Loucy (cell line): ENCODE measurements at regions not wholly inside any gene's neighbourhood (a gene's known extent, or its start where the extent isn't known, plus 50 kb on each side); places are given as distances from the start of the nearest gene placed in this dataset.
"Not testable (repeated sequence)": the region's sequence is repeated elsewhere in the genome, so short reads cannot be mapped to it uniquely, and the experiment has no call there.

Experiments
- H2AFZ ChIP-seq: fragments of 200-600 bp; sonication (generic); 2 replicates; pipeline ENCODE4 v1.6.0; 2016; ENCODE audit warnings: antibody characterized with exemption, mild to moderate bottlenecking, low read length, moderate library complexity
- H3F3A ChIP-seq: fragments of 200-600 bp; 2 replicates; pipeline ENCODE4 v1.6.0; 2016; ENCODE audit warnings: antibody characterized with exemption, low read depth, mild to moderate bottlenecking
- H3K27me3 ChIP-seq: fragments of 200-600 bp; sonication (generic); 2 replicates; pipeline ENCODE4 v1.6.1; 2014; ENCODE audit warnings: low read length, mild to moderate bottlenecking; ENCODE audit not compliant: insufficient read depth, poor library complexity, severe bottlenecking
- H3K36me3 ChIP-seq: fragments of 200-600 bp; sonication (generic); 2 replicates; pipeline ENCODE4 v1.6.1; 2016; ENCODE audit warnings: low read length; ENCODE audit not compliant: insufficient read depth
- H3K4me1 ChIP-seq: fragments of 200-600 bp; sonication (generic); 2 replicates; pipeline ENCODE4 v1.5.1; 2014; ENCODE audit warnings: low read length, mild to moderate bottlenecking; ENCODE audit not compliant: insufficient read depth, poor library complexity, severe bottlenecking
- H3K4me2 ChIP-seq: fragments of 200-600 bp; sonication (generic); 2 replicates; pipeline ENCODE4 v1.6.0; 2014; ENCODE audit warnings: antibody characterized with exemption, low read length, low read depth, mild to moderate bottlenecking; ENCODE audit not compliant: poor library complexity, severe bottlenecking
- H3K4me3 ChIP-seq: fragments of 200-600 bp; sonication (generic); 2 replicates; pipeline ENCODE4 v1.5.1; 2014; ENCODE audit warnings: low read length, mild to moderate bottlenecking, mixed read lengths; ENCODE audit not compliant: poor library complexity, severe bottlenecking
- H3K79me2 ChIP-seq: fragments of 200-600 bp; sonication (generic); 2 replicates; pipeline ENCODE4 v1.6.1; 2014; ENCODE audit warnings: low read length; ENCODE audit not compliant: insufficient read depth
- H3K9ac ChIP-seq: fragments of 200-600 bp; sonication (generic); 2 replicates; pipeline ENCODE4 v1.6.0; 2014; ENCODE audit warnings: mild to moderate bottlenecking, low read depth, low read length, moderate library complexity; ENCODE audit not compliant: poor library complexity, severe bottlenecking
- H3K9me2 ChIP-seq: fragments of 200-600 bp; sonication (generic); replicated peaks from 2 replicates; pipeline ENCODE4 v1.6.1; 2016; ENCODE audit warnings: low read depth, low read length, mixed read lengths
- H3K9me3 ChIP-seq: fragments of 200-600 bp; sonication (generic); 2 replicates; pipeline ENCODE4 v1.6.1; 2014; ENCODE audit warnings: mild to moderate bottlenecking, antibody characterized with exemption, low read length, low read depth; ENCODE audit not compliant: insufficient read depth
- H4K20me1 ChIP-seq: fragments of 200-600 bp; sonication (generic); 2 replicates; pipeline ENCODE4 v1.6.0; 2014; ENCODE audit warnings: antibody characterized with exemption, low read length, mild to moderate bottlenecking; ENCODE audit not compliant: insufficient read depth, poor library complexity, severe bottlenecking
- EZH2phosphoT487 ChIP-seq: fragments of 200-600 bp; IDR thresholded peaks from 2 replicates; pipeline ENCODE4 v1.6.1; 2018; ENCODE audit warnings: antibody characterized with exemption, mild to moderate bottlenecking, moderate library complexity, borderline replicate concordance
- TF ChIP-seq, protein P1 (sequence below): fragments of 200-600 bp; sonication (generic); conservative IDR thresholded peaks from 2 replicates; pipeline ENCODE4 v1.5.1; 2014; ENCODE audit warnings: mild to moderate bottlenecking, antibody characterized with exemption, low read length

DNA sequence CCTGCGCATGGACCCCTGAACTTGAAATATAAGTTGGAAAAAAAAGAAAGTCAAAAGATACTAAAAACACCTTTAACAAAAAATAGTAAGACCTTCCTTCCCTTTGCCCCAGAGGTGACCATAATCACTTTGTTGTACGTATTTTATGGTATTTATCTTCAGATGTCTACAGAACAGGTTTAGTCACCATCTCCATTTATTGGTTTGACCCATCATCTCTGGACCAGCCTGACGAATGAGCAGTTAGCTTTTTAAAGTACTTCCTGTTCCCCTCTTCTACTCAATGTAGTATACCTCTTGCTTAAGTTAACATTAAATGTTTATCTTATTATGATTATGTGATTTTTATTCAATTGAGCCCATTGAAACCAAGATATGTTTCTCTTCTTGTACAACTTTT lies 64.7 kb upstream of the CREB3L1 start:
- H3K9me3 ChIP-seq: no peaks in the 10 kb centered on the region
- H3K9ac ChIP-seq: no peak overlapping the region
- 0 out of 2 replicates have a peak overlapping the region, but pooled peaks have one; percentile 16 for H2AFZ ChIP-seq
- no peak overlapping the region for H3K4me2 ChIP-seq
- H3K36me3 ChIP-seq: no peaks in the 10 kb centered on the region
- H3K27me3 ChIP-seq: no peaks in the 10 kb centered on the region
- no peaks in the 10 kb centered on the region for H4K20me1 ChIP-seq
- no peaks in the 10 kb centered on the region for H3K79me2 ChIP-seq
- no peaks in the 10 kb centered on the region for H3K9me2 ChIP-seq
- TF ChIP-seq, protein P1, sequence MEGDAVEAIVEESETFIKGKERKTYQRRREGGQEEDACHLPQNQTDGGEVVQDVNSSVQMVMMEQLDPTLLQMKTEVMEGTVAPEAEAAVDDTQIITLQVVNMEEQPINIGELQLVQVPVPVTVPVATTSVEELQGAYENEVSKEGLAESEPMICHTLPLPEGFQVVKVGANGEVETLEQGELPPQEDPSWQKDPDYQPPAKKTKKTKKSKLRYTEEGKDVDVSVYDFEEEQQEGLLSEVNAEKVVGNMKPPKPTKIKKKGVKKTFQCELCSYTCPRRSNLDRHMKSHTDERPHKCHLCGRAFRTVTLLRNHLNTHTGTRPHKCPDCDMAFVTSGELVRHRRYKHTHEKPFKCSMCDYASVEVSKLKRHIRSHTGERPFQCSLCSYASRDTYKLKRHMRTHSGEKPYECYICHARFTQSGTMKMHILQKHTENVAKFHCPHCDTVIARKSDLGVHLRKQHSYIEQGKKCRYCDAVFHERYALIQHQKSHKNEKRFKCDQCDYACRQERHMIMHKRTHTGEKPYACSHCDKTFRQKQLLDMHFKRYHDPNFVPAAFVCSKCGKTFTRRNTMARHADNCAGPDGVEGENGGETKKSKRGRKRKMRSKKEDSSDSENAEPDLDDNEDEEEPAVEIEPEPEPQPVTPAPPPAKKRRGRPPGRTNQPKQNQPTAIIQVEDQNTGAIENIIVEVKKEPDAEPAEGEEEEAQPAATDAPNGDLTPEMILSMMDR: no peak
- no peak for TF ChIP-seq EZH2phosphoT487
- no peaks in the 10 kb centered on the region for H3F3A ChIP-seq
- no peaks in the 10 kb centered on the region for H3K4me1 ChIP-seq
- H3K4me3 ChIP-seq: no peak overlapping the region

DNA sequence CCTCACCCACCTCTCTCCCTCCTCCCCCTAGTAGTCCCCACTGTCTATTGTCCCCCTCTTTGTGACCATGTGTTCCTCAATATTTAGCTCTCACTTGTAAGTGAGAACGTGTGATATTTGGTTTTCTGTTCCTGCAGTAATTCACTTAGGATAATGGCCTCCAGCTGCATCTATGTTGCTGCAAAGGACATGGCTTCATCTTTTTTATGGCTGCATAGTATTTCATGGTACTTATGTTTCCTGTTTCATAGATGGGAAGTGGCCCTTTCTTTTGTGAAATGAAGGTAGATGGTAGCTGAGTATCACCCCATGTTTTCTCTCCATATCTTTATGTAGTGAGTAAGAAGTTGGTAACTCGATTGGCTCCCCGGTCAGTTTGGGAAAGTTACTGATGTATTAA lies 66.6 kb upstream of the CREB3L1 start:
- Histone ChIP-seq H4K20me1 (no peaks in the 10 kb centered on the region), H3K27me3 (no peaks in the 10 kb centered on the region), H3K4me2 (no peak overlapping the region), H3K9me3 (no peaks in the 10 kb centered on the region), H3K36me3 (no peaks in the 10 kb centered on the region), H3K4me1 (no peaks in the 10 kb centered on the region), H2AFZ (no peak overlapping the region), H3K4me3 (no peak overlapping the region), H3K79me2 (no peaks in the 10 kb centered on the region), H3K9ac (no peak overlapping the region), H3K9me2 (no peaks in the 10 kb centered on the region), H3F3A (no peaks in the 10 kb centered on the region)
- TF ChIP-seq EZH2phosphoT487: no peak
- TF ChIP-seq, protein P1: no peak

DNA sequence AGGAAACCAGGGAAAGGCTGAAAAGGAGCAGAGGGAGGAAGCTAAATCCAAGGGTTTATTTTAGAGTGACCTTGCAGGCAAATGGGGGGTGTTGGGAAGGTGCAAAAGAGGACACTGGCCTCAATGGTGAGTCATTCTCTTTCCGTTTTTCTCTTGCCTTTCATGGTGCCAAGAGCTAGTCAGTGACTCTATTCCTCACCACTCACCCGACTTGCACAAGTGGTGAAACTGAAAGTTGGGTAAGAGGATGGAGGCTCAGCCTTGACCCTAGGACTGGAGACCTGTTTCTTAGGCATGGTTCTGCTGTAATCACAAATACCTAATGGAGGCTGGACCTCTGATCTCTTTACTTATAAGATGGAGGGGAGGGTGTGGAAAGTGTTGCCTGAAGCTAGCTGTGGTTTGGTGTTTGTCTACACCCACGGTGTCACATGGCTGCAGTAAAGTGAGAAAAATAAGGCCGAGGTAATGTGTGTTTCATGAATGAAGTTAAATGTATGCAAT lies 67.3 kb upstream of the CREB3L1 start:
- Histone ChIP-seq H3K4me2 (no peak overlapping the region), H2AFZ (peak overlapping the region; percentile 27; the same call in 1 of the 2 replicates), H3K4me3 (no peak overlapping the region)

DNA sequence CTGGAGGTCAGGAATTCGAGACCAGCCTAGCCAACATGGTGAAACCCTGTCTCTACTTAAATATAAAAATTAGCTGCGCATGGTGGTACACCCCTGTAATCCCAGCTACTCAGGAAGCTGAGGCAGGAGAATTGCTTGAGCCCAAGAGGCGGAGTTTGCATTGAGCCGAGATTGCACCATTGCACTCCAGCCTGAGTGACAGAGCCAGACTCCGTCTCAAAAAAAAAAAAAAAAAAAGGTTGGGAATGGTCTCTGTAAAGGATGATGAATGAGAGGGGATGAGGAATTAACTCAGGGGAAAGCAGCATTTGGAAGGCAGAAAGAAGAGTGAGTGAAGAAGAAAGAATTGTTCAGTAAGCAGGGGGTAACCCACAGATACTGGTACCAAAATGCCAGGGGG lies 67.8 kb upstream of the CREB3L1 start:
- not testable (repeated sequence) for H2AFZ ChIP-seq, H3F3A ChIP-seq, H3K79me2 ChIP-seq, H3K9me3 ChIP-seq, H3K4me1 ChIP-seq, H4K20me1 ChIP-seq, H3K36me3 ChIP-seq, H3K27me3 ChIP-seq, H3K4me3 ChIP-seq, H3K9ac ChIP-seq, H3K4me2 ChIP-seq, H3K9me2 ChIP-seq

More for the DNA sequence above, 67.3 kb upstream of the CREB3L1 start:
- Histone ChIP-seq H3K9me2 (no peaks in the 10 kb centered on the region), H3K79me2 (no peaks in the 10 kb centered on the region), H3K9ac (no peak overlapping the region), H3F3A (no peaks in the 10 kb centered on the region), H3K36me3 (no peaks in the 10 kb centered on the region), H4K20me1 (no peaks in the 10 kb centered on the region), H3K4me1 (no peaks in the 10 kb centered on the region), H3K9me3 (no peaks in the 10 kb centered on the region), H3K27me3 (no peaks in the 10 kb centered on the region)
- TF ChIP-seq, protein P1: no peak
- TF ChIP-seq EZH2phosphoT487: no peak
